ENCODE measurements at regions not wholly inside any gene's neighbourhood (a gene's known extent, or its start where the extent isn't known, plus 50 kb on each side); places are given as distances from the start of the nearest gene placed in this dataset.

DNA sequence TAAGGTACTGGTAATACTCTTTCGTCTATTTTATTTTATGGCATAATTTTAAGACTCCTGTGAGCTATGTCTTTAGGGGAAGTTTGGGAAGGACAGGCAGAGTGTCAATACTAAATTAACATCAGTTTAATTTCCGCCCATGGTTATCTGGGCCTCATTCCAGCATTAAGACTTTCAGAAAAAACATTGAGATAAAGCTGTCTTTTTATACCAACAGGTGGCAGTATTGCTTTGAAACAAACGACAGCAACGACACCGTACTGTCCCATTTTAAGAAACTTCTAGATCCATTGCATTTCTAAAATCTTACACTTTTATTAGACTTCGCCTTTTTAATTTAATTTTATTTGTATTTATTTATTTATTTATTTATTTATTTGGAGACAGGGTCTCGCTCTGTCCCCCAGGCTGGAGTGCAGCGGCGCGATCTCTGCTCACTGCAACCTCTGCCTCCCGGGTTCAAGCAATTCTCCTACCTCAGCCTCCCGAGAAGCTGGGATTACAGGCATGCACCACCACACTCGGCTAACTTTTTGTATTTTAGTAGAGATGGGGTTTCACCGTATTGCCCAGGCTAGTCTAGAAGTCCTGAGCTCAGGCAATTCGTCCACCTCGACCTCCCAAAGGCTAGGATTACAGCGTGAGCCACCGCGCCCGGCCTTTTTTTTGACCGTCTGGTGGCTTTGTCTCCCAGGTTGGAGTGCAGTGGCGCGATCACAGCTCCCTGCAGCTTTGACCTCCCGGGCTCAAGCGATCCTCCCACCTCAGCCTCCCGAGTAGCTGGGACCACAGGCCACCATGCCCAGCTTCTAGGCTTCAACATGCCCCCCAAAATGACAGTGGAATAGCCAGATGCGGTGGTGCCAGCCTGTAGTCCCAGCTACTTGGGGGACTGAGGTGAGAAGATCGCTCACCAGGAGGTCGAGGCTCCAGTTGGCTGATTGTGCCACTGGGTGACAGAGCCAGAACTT, 78.7 kb upstream of the C1GALT1 start:
- TF ChIP-seq, protein P1, sequence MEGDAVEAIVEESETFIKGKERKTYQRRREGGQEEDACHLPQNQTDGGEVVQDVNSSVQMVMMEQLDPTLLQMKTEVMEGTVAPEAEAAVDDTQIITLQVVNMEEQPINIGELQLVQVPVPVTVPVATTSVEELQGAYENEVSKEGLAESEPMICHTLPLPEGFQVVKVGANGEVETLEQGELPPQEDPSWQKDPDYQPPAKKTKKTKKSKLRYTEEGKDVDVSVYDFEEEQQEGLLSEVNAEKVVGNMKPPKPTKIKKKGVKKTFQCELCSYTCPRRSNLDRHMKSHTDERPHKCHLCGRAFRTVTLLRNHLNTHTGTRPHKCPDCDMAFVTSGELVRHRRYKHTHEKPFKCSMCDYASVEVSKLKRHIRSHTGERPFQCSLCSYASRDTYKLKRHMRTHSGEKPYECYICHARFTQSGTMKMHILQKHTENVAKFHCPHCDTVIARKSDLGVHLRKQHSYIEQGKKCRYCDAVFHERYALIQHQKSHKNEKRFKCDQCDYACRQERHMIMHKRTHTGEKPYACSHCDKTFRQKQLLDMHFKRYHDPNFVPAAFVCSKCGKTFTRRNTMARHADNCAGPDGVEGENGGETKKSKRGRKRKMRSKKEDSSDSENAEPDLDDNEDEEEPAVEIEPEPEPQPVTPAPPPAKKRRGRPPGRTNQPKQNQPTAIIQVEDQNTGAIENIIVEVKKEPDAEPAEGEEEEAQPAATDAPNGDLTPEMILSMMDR (tag by site-specific recombination; IDR thresholded peaks at IDR 0.05): no peak
- no peak for TF ChIP-seq ZNF747 (tag by site-specific recombination; IDR thresholded peaks at IDR 0.05)
